ENCODE measurements at regions not wholly inside any gene's neighbourhood (a gene's known extent, or its start where the extent isn't known, plus 50 kb on each side); places are given as distances from the start of the nearest gene placed in this dataset.

DNA sequence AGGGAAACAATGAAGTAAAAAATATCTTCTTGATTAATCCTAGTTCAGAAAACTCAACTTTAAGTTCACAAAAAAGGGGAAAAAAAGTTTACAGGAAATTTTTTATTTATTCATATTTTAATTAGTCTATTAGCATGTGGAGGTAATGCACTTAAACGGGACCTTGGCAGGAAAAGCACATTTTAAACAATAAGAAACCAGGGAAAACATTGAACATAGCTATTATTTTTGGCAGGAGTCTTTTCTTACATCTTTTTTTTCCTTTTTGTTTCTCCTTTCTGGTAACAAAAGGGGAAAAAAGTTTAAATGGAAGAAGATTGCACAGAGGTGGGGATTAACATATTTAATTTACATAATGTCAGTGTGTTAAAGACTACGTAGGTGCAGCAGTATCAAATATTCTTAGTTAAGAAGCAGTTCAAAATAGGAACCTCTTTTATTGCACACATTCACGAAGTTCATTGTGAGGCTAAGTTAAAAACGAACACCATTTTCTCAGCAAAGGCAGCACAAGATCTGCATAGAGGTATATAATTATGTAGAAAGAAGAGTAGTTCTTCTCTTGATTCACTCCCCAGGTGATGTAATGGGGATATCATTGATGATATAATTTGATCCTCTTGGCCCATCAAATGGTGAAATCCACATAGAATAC, 940.5 kb downstream of the CDH11 start:
- no peak for DNase-seq
- Histone ChIP-seq H3K9me3 (peaks cover 0 to 16% (median 0%) of the 10 kb centered on the region in 4 donors), H3K4me1 (peaks cover 0 to 13% (median 1%) of the 10 kb centered on the region in 4 donors), H3K4me3 (no peak overlapping the region), H3K27me3 (no peaks in the 10 kb centered on the region), H3K27ac (no peak overlapping the region), H3K36me3 (no peaks in the 10 kb centered on the region)
- TF ChIP-seq, protein P1, sequence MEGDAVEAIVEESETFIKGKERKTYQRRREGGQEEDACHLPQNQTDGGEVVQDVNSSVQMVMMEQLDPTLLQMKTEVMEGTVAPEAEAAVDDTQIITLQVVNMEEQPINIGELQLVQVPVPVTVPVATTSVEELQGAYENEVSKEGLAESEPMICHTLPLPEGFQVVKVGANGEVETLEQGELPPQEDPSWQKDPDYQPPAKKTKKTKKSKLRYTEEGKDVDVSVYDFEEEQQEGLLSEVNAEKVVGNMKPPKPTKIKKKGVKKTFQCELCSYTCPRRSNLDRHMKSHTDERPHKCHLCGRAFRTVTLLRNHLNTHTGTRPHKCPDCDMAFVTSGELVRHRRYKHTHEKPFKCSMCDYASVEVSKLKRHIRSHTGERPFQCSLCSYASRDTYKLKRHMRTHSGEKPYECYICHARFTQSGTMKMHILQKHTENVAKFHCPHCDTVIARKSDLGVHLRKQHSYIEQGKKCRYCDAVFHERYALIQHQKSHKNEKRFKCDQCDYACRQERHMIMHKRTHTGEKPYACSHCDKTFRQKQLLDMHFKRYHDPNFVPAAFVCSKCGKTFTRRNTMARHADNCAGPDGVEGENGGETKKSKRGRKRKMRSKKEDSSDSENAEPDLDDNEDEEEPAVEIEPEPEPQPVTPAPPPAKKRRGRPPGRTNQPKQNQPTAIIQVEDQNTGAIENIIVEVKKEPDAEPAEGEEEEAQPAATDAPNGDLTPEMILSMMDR (IDR thresholded peaks at IDR 0.05), result no peak
- no peak for TF ChIP-seq POLR2A (IDR thresholded peaks at IDR 0.05)

DNA sequence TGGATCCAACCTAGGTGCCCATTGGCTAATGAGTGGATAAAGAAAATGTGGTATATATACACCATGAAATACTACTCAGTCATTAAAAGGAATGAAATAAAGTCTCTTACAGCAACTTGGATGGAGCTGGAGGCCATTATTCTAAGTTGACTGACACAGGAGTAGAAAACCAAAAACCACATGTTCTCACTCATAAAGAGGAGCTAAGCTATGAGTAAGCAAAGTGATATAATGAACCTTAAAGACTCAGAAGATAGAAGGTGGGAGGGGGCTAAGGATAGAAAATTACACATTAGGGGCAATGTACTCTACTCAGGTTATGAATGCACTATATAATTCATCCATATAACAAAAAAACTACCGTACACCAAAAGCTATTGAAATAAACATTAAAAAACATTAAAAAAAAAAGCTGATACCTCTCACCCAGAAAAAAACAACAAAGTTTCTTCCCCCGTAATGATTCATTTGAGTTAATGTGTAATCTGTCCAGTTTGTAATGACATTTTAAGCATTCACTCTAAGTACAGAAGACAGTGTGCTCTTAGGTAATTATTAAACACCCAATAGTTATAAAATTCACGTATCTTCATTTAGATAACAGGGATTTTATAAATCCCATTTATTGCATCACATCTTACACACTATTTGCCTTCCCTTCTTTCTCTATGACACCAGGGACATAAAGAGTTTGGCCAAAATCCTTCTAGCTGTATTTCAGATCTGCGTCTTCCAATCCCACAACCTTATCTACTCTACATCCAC, 941.5 kb downstream of the CDH11 start:
- H3K27me3 ChIP-seq, result no peaks in the 10 kb centered on the region
- H3K4me3 ChIP-seq, result no peak overlapping the region
- no peaks in the 10 kb centered on the region for H3K36me3 ChIP-seq
- H3K27ac ChIP-seq, result no peak overlapping the region
- DNase-seq, result no peak
- H3K9me3 ChIP-seq, result peaks cover 0 to 16% (median 0%) of the 10 kb centered on the region in 4 donors
- TF ChIP-seq POLR2A (IDR thresholded peaks at IDR 0.05), result no peak
- TF ChIP-seq, protein P1 (IDR thresholded peaks at IDR 0.05), result no peak
- peaks cover 0 to 13% (median 1%) of the 10 kb centered on the region in 4 donors for H3K4me1 ChIP-seq

DNA sequence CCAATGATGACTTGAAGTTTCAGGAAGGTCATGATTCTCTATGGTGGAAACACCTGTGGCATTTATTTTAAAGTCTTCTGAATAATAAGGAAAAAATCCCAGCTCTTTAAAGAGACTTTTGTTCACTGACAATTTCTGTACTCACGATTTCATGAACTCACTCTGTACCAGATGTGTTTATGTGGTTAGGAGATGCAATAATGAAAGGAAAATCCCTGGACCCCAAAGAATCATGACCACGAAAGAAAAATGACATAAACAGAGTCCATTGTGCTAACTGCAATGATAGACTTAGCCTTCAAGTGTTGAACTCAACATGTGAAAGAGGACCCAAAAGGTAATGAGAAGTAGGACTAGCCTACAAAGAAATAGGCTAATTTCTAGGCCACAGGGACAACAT, 947.5 kb downstream of the CDH11 start:
- H3K4me1 ChIP-seq, result no peaks in the 10 kb centered on the region
- H3K36me3 ChIP-seq, result no peaks in the 10 kb centered on the region
- no peak overlapping the region for H3K27ac ChIP-seq
- peaks cover 0 to 16% (median 0%) of the 10 kb centered on the region in 4 donors for H3K9me3 ChIP-seq
- DNase-seq, result no peak
- H3K4me3 ChIP-seq, result no peak overlapping the region
- TF ChIP-seq, protein P1 (IDR thresholded peaks at IDR 0.05), result no peak
- no peak for TF ChIP-seq POLR2A (IDR thresholded peaks at IDR 0.05)
- H3K27me3 ChIP-seq, result no peaks in the 10 kb centered on the region

DNA sequence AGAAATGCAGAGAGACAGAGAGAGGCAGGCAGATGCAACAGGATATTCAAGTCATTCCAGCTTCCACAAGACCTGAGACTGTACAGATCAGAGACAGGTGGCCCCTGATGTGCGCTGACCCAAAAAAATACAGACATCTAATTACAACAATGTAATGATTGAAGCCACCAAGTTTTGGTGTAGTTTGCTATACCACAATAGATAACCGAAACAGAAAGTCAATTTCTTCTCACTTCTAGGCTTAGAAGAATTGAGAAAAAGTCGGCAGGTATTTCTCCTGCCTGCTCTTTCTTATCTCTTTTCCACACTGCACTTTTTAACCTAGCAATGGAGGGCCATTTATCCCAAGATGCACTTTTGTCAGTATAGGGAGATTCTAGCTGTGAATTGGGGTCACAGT, 949.2 kb downstream of the CDH11 start:
- no peak for TF ChIP-seq POLR2A (IDR thresholded peaks at IDR 0.05)
- TF ChIP-seq, protein P1 (IDR thresholded peaks at IDR 0.05), result no peak
- Histone ChIP-seq H3K9me3 (peaks cover 0 to 2% (median 0%) of the 10 kb centered on the region in 4 donors), H3K27ac (no peak overlapping the region), H3K4me3 (no peak overlapping the region), H3K4me1 (no peaks in the 10 kb centered on the region), H3K27me3 (no peaks in the 10 kb centered on the region), H3K36me3 (no peaks in the 10 kb centered on the region)
- DNase-seq, result no peak

DNA sequence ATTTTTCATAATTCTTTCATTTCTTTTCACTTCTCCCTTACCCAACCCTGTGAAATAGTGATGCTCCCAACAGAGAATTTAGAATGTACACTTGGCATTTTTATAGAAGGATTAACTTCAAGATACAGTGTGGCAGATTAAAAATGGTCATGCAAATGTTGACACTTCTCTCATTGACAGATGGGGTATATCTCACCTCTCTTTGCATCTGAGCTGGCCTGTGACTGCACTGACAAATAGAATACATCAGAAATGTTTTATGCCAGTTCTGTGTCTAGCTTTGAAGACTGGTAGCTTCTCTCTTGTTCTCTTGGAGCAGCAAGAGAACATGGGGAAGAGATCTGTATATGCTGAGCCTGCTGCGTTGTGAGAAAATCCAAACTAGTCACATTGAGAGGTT, 949.6 kb downstream of the CDH11 start:
- TF ChIP-seq POLR2A (IDR thresholded peaks at IDR 0.05), result no peak
- TF ChIP-seq, protein P1 (IDR thresholded peaks at IDR 0.05), result no peak
- DNase-seq, result no peak
- no peaks in the 10 kb centered on the region for H3K9me3 ChIP-seq
- no peaks in the 10 kb centered on the region for H3K36me3 ChIP-seq
- H3K27ac ChIP-seq, result no peak overlapping the region
- no peaks in the 10 kb centered on the region for H3K4me1 ChIP-seq
- no peaks in the 10 kb centered on the region for H3K27me3 ChIP-seq
- no peak overlapping the region for H3K4me3 ChIP-seq
